K562 (cell line): ENCODE measurements at regions not wholly inside any gene's neighbourhood (a gene's known extent, or its start where the extent isn't known, plus 50 kb on each side); places are given as distances from the start of the nearest gene placed in this dataset.

Source experiments
- BACH1 ChIP-seq: fragments of 200-800 bp; sonication (Bioruptor generic); IDR thresholded peaks from 2 replicates; pipeline ENCODE4 v1.6.1; 2016; ENCODE audit warnings: missing genetic modification characterization, missing compliant biosample characterization
- NFE2 ChIP-seq: IDR thresholded peaks from 2 replicates; pipeline ENCODE4 v1.6.1; 2014; ENCODE audit warnings: antibody characterized with exemption, low read depth
- NFRKB ChIP-seq: fragments of 450-650 bp; IDR thresholded peaks from 2 replicates; pipeline ENCODE4 v1.6.1; 2016; ENCODE audit warnings: low read depth
- POU5F1 ChIP-seq: fragments of 150-350 bp; IDR thresholded peaks from 2 replicates; pipeline ENCODE4 v1.6.1; 2014; ENCODE audit warnings: borderline replicate concordance, low read length, low read depth, mild to moderate bottlenecking; ENCODE audit not compliant: partially characterized antibody
- SLC30A9 ChIP-seq: fragments of 250-450 bp; sonication (Bioruptor Pico); IDR thresholded peaks from 2 replicates; pipeline ENCODE4 v1.8.0; 2022; ENCODE audit warnings: mild to moderate bottlenecking, moderate library complexity
- ZNF24 ChIP-seq: fragments of 450-650 bp; IDR thresholded peaks from 2 replicates; pipeline ENCODE4 v1.6.1; 2016
- ZNF408 ChIP-seq: fragments of 250-450 bp; sonication (Bioruptor Pico); IDR thresholded peaks from 2 replicates; pipeline ENCODE4 v1.4.0; 2020; ENCODE audit warnings: low read depth, mild to moderate bottlenecking, moderate library complexity
- ZNF507 ChIP-seq: conservative IDR thresholded peaks from 2 replicates; pipeline ENCODE4 v1.6.1; 2017; ENCODE audit warnings: missing genetic modification characterization, missing compliant biosample characterization
- TF ChIP-seq, protein P1 (sequence below): sonication (generic); formaldehyde crosslinking; IDR thresholded peaks from 2 replicates; pipeline ENCODE4 v1.8.0; 2022; ENCODE audit warnings: missing genetic modification reagents, mild to moderate bottlenecking, borderline replicate concordance
- TF ChIP-seq, protein P2 (sequence below): fragments of 250-450 bp; sonication (Bioruptor Pico); IDR thresholded peaks from 2 replicates; pipeline ENCODE4 v1.5.0; 2021; ENCODE audit warnings: mild to moderate bottlenecking, moderate library complexity
- TF ChIP-seq, protein P3 (sequence below): fragments of 450-650 bp; IDR thresholded peaks from 2 replicates; pipeline ENCODE4 v1.6.1; 2018; ENCODE audit warnings: mild to moderate bottlenecking, low read depth; ENCODE audit not compliant: partially characterized antibody
- TF ChIP-seq, protein P4 (sequence below): sonication (generic); formaldehyde crosslinking; IDR thresholded peaks from 2 replicates; pipeline ENCODE4 v1.8.1; 2022; ENCODE audit warnings: missing genetic modification reagents

DNA sequence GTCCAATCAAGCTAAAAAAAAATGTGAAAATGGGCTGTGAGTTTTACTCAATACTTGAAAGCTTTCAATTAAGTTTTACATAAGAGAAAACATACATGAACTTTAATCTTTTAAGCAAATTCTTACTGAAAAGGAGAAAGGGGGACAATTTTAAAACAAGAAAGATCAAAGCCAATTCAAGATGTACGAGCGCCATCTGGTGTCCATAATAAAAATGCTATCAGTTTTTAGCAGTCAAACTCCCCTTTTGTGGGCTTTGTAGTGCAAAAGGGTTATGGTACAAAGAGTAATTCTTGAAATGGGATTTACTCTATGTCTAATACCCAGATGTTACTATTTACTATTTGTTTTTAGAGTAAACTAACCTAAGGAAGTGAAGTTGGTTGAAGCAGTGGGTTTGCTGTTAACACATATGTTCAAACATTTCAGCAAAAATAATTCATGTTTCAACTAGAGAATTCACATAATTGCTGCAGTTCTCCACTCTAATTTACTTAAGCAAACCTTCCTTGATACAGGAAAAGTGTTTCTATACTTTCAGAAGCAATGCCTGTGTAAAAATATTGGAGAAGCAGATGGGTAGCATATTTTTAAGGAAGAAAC, 228.2 kb upstream of the TYRP1 start (continued):
- no peak for TF ChIP-seq NFE2
- TF ChIP-seq, protein P1, sequence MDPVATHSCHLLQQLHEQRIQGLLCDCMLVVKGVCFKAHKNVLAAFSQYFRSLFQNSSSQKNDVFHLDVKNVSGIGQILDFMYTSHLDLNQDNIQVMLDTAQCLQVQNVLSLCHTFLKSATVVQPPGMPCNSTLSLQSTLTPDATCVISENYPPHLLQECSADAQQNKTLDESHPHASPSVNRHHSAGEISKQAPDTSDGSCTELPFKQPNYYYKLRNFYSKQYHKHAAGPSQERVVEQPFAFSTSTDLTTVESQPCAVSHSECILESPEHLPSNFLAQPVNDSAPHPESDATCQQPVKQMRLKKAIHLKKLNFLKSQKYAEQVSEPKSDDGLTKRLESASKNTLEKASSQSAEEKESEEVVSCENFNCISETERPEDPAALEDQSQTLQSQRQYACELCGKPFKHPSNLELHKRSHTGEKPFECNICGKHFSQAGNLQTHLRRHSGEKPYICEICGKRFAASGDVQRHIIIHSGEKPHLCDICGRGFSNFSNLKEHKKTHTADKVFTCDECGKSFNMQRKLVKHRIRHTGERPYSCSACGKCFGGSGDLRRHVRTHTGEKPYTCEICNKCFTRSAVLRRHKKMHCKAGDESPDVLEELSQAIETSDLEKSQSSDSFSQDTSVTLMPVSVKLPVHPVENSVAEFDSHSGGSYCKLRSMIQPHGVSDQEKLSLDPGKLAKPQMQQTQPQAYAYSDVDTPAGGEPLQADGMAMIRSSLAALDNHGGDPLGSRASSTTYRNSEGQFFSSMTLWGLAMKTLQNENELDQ (CRISPR knock-in tag) = no peak
- TF ChIP-seq, protein P2, sequence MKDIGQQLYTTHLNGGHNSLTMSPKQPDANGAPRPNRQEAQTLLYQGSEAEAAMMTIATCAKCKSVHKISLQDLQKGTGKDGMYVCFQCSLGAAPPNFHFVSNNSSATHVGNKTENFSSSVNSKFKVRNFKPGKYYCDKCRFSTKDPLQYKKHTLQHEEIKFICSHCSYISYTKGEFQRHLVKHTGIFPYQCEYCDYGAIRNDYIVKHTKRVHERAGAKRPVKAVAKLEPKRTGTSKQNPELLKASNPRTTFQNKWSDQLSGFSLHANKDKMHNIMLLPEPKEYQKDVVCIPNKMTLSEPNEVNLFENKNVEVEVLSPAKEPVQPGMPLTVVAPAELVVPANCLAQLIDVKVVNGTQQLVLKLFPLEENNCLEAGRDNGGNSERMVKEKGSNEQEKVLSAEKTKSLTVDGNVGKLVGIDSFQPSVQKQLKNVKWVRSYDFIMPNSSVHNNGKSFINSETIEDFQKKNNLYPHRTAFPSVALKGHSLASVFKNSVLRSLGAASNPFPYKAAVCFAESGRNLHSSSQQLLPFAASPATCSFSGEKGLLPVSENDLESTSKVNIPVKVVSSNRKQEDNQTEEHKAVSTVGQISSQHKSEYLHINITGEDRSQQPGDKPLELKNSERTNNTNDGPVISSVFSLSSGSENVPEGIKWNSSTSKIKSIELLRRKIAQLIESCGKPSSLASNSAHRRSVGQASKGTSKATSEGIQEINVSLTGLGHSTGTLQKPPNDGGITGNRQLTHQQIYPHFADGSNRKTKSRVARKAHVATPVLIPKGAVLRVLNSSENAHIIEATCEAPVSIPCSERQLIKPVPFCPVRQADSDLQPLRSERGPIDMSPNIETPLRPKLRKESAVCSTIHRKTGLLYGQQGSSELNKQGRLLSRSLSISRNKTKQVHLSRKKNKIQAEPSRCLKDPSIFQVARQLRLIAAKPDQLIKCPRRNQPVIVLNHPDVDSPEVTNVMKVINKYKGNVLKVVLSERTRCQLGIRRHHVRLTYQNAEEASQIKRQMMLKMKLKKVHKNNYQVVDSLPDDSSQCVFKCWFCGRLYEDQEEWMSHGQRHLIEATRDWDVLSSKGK (CRISPR knock-in tag) = no peak
- TF ChIP-seq ZNF24 = no peak
- no peak for TF ChIP-seq SLC30A9 (CRISPR knock-in tag)
- TF ChIP-seq POU5F1 = no peak
- TF ChIP-seq, protein P3, sequence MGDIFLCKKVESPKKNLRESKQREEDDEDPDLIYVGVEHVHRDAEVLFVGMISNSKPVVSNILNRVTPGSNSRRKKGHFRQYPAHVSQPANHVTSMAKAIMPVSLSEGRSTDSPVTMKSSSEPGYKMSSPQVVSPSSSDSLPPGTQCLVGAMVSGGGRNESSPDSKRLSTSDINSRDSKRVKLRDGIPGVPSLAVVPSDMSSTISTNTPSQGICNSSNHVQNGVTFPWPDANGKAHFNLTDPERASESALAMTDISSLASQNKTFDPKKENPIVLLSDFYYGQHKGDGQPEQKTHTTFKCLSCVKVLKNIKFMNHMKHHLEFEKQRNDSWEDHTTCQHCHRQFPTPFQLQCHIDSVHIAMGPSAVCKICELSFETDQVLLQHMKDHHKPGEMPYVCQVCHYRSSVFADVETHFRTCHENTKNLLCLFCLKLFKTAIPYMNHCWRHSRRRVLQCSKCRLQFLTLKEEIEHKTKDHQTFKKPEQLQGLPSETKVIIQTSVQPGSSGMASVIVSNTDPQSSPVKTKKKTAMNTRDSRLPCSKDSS = no peak
- TF ChIP-seq ZNF408 (CRISPR knock-in tag) = no peak
- TF ChIP-seq, protein P4, sequence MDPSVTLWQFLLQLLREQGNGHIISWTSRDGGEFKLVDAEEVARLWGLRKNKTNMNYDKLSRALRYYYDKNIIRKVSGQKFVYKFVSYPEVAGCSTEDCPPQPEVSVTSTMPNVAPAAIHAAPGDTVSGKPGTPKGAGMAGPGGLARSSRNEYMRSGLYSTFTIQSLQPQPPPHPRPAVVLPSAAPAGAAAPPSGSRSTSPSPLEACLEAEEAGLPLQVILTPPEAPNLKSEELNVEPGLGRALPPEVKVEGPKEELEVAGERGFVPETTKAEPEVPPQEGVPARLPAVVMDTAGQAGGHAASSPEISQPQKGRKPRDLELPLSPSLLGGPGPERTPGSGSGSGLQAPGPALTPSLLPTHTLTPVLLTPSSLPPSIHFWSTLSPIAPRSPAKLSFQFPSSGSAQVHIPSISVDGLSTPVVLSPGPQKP (CRISPR knock-in tag) = no peak
- TF ChIP-seq BACH1 = no peak
- no peak for TF ChIP-seq ZNF507 (tag)
- no peak for TF ChIP-seq NFRKB
- TF ChIP-seq, all 486 proteins: peak for 4
